Activated CD4-positive, alpha-beta T cell treated with anti-CD3 and anti-CD28 coated beads, Interleukin-2, amount 50 U/mL, for 48 hours (primary cell): ENCODE measurements at regions not wholly inside any gene's neighbourhood (a gene's known extent, or its start where the extent isn't known, plus 50 kb on each side); places are given as distances from the start of the nearest gene placed in this dataset.
"Not testable (repeated sequence)": the region's sequence is repeated elsewhere in the genome, so short reads cannot be mapped to it uniquely, and the experiment has no call there.

Experiments used
- DNase-seq, 2 experiments: peaks; one replicate each; pipeline ENCODE4 v3.0.0-alpha.2; 2020

- no peak for DNase-seq
These were observed 220.7 kb downstream of the TACR3 start for GRCh38 chr4:103499094-103499493.

GRCh38 chr4:103498161-103499070, 221.4 kb downstream of the TACR3 start:
- peak; percentile 6 to 24 for DNase-seq

GRCh38 chr4:103497692-103498091, 222.1 kb downstream of the TACR3 start:
- no peak for DNase-seq

GRCh38 chr4:103496800-103497199, 223.0 kb downstream of the TACR3 start:
- DNase-seq, result no peak

GRCh38 chr4:103493450-103494159, 226.2 kb downstream of the TACR3 start:
- DNase-seq, result no peak

GRCh38 chr4:103485296-103485695, 234.5 kb downstream of the TACR3 start:
- not testable (repeated sequence) for DNase-seq

- no peak for DNase-seq
These were observed 235.3 kb downstream of the TACR3 start for GRCh38 chr4:103484521-103484920.

- DNase-seq, result no peak
These were observed 236.9 kb downstream of the TACR3 start for GRCh38 chr4:103482893-103483292.

- no peak for DNase-seq
These were observed 237.3 kb downstream of the TACR3 start for GRCh38 chr4:103482471-103482870.

GRCh38 chr4:103478734-103479133, 241.1 kb downstream of the TACR3 start:
- no peak for DNase-seq

GRCh38 chr4:103478210-103478609, 241.6 kb downstream of the TACR3 start:
- DNase-seq, result no peak

- no peak for DNase-seq
These were observed 259.4 kb upstream of the CENPE start for GRCh38 chr4:103457566-103457965.

- no peak for DNase-seq
These were observed 253.2 kb upstream of the CENPE start for GRCh38 chr4:103451341-103451740.

- DNase-seq, result no peak
These were observed 252.6 kb upstream of the CENPE start for GRCh38 chr4:103450693-103451092.

- DNase-seq, result no peak
These were observed 251.3 kb upstream of the CENPE start for GRCh38 chr4:103449296-103450023.

- no peak for DNase-seq
These were observed 247.2 kb upstream of the CENPE start for GRCh38 chr4:103445377-103445776.

- no peak for DNase-seq
These were observed 245.2 kb upstream of the CENPE start for GRCh38 chr4:103443324-103443723.

GRCh38 chr4:103429283-103429682, 231.1 kb upstream of the CENPE start:
- no peak for DNase-seq

- no peak for DNase-seq
These were observed 227.3 kb upstream of the CENPE start for GRCh38 chr4:103425406-103425805.

- no peak for DNase-seq
These were observed 226.7 kb upstream of the CENPE start for GRCh38 chr4:103424853-103425252.

GRCh38 chr4:103423261-103423660, 225.1 kb upstream of the CENPE start:
- DNase-seq, result no peak

- DNase-seq, result no peak
These were observed 224.5 kb upstream of the CENPE start for GRCh38 chr4:103422467-103423219.

GRCh38 chr4:103415801-103416200, 217.7 kb upstream of the CENPE start:
- no peak for DNase-seq
